Suprapubic skin (tissue), 4 donors: ENCODE measurements at regions not wholly inside any gene's neighbourhood (a gene's known extent, or its start where the extent isn't known, plus 50 kb on each side); places are given as distances from the start of the nearest gene placed in this dataset.

Source experiments
- DNase-seq, 2 donors: peaks; one replicate each; pipeline ENCODE4 v3.0.0-alpha.2; 2019; ENCODE audit warnings: low spot score in 2 of 2
- H3K27ac ChIP-seq: fragments of 200-600 bp; sonication (generic); one replicate; pipeline ENCODE4 v1.5.1; 2019
- H3K27me3 ChIP-seq: fragments of 200-600 bp; sonication (generic); one replicate; pipeline ENCODE4 v1.5.1; 2019
- H3K36me3 ChIP-seq: fragments of 200-600 bp; sonication (generic); one replicate; pipeline ENCODE4 v1.5.1; 2019
- H3K4me1 ChIP-seq: fragments of 200-600 bp; sonication (generic); one replicate; pipeline ENCODE4 v1.5.1; 2019
- H3K4me3 ChIP-seq: fragments of 200-600 bp; sonication (generic); one replicate; pipeline ENCODE4 v1.5.1; 2019; ENCODE audit warnings: mild to moderate bottlenecking
- H3K9me3 ChIP-seq: fragments of 200-600 bp; sonication (generic); one replicate; pipeline ENCODE4 v1.5.1; 2019
- EP300 ChIP-seq: sonication (generic); formaldehyde crosslinking; IDR thresholded peaks from one replicate; pipeline ENCODE4 v1.6.1; 2017; ENCODE audit warnings: antibody characterized with exemption
- POLR2A ChIP-seq, 2 donors: fragments of 450-650 bp; IDR thresholded peaks; one replicate each; pipeline ENCODE4 v1.6.1; 2017; ENCODE audit warnings: antibody characterized with exemption in 2 of 2, mild to moderate bottlenecking in 2 of 2, moderate library complexity in 2 of 2
- POLR2AphosphoS5 ChIP-seq, 3 donors: sonication (generic); formaldehyde crosslinking; IDR thresholded peaks; one replicate each; pipeline ENCODE4 v1.6.1; 2017; ENCODE audit warnings: antibody characterized with exemption in 3 of 3
- WGBS: methylation state at CpG from one replicate; pipeline ENCODE4 v1.1.5; 2018; 5-methylcytosine and 5-hydroxymethylcytosine counted together
- TF ChIP-seq, protein P1 (sequence below), 2 donors: fragments of 200-600 bp in 1 of 2; fragments of 450-650 bp in 1 of 2; sonication (generic) in 1 of 2; IDR thresholded peaks; one replicate each; pipeline ENCODE4 v1.5.1; 2016 to 2019; ENCODE audit warnings: antibody characterized with exemption in 2 of 2, mild to moderate bottlenecking in 1 of 2, moderate library complexity in 1 of 2

DNA sequence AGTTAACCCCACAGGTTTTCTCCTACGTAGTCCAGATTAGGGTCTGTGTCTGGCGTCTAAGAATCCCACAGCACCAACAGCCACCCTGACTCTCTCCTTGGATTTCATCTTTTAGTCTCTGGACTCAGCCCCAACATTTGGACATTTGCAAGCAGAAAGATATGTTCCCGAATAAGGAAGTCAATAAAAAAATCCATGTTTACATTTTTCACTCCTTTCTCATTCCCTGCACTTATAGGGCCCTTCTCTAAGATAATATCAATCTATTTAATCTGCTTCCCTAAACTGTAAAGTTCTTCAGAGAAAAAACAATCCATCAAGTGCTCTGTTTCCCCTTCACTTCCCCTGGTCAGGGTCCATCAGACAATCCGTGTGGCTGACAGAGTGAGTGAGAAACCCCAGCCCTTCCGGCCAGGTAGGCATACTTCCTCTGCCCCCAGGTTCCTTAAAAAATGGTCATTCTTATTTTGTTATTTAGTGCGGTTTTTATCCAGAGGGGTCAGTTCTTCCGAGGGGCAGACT lies 105.9 kb upstream of the CDC42BPA start:
- no peak overlapping the region for H3K27ac ChIP-seq
- H3K4me1 ChIP-seq: peaks cover 3% of the 10 kb centered on the region
- TF ChIP-seq, protein P1, sequence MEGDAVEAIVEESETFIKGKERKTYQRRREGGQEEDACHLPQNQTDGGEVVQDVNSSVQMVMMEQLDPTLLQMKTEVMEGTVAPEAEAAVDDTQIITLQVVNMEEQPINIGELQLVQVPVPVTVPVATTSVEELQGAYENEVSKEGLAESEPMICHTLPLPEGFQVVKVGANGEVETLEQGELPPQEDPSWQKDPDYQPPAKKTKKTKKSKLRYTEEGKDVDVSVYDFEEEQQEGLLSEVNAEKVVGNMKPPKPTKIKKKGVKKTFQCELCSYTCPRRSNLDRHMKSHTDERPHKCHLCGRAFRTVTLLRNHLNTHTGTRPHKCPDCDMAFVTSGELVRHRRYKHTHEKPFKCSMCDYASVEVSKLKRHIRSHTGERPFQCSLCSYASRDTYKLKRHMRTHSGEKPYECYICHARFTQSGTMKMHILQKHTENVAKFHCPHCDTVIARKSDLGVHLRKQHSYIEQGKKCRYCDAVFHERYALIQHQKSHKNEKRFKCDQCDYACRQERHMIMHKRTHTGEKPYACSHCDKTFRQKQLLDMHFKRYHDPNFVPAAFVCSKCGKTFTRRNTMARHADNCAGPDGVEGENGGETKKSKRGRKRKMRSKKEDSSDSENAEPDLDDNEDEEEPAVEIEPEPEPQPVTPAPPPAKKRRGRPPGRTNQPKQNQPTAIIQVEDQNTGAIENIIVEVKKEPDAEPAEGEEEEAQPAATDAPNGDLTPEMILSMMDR (IDR thresholded peaks at IDR 0.05): no peak
- TF ChIP-seq EP300: no peak
- TF ChIP-seq POLR2AphosphoS5 (IDR thresholded peaks at IDR 0.05): no peak
- TF ChIP-seq POLR2A (IDR thresholded peaks at IDR 0.05): no peak
- no peaks in the 10 kb centered on the region for H3K36me3 ChIP-seq
- no peak overlapping the region for H3K4me3 ChIP-seq
- WGBS: 80% methylated on average over 7 of the region's 7 CpGs
- no peaks in the 10 kb centered on the region for H3K9me3 ChIP-seq
- DNase-seq: no peak
- H3K27me3 ChIP-seq: no peaks in the 10 kb centered on the region

DNA sequence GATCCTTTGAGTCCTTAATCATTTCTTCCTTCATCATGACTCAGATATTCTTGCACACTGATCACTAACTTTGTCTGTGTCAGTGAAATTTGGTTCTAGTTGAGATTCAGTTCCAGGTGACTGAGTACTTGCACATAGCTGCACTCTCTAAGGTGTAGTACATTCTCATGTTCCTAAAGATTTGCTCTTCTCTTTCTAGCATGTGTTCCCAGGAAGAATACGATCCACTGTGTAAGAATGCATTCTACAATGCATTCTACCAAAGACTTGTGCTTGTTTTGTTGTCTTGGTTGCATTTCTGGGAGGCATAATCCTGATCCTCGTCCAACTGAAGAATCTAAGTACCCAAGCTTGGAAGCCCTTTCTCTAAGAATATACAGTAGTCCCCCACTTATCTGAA lies 104.3 kb upstream of the CDC42BPA start:
- no peaks in the 10 kb centered on the region for H3K9me3 ChIP-seq
- TF ChIP-seq, protein P1 (IDR thresholded peaks at IDR 0.05): no peak
- TF ChIP-seq EP300 (no peak), POLR2A (IDR thresholded peaks at IDR 0.05) (no peak), POLR2AphosphoS5 (IDR thresholded peaks at IDR 0.05) (no peak)
- no peaks in the 10 kb centered on the region for H3K27me3 ChIP-seq
- 87% methylated on average over 2 of the region's 2 CpGs for whole genome bisulfite sequencing
- no peak for DNase-seq
- no peak overlapping the region for H3K4me3 ChIP-seq
- H3K27ac ChIP-seq: no peak overlapping the region
- H3K36me3 ChIP-seq: no peaks in the 10 kb centered on the region
- no peaks in the 10 kb centered on the region for H3K4me1 ChIP-seq

DNA sequence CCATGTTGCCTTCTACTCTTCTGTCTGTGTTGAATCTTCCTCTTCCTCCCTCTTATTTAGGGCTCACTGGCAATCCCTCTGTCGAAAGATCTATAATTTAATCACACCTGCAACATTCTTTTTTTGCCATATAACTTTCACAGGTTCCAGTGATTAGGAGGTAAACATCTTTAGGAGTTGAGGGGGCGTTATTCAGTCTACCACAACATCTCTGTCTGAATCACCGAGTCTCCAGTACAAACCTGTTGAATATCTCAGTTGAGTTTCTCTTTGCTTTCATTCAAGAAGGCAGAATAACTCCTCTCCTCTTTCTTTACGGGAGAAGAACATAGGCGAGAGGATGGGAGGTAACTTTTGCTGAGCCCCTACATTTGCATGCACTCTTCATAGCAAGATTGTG lies 101.9 kb upstream of the CDC42BPA start:
- 89% methylated on average over 5 of the region's 5 CpGs for WGBS
- Histone ChIP-seq H3K27ac (no peak overlapping the region), H3K9me3 (no peaks in the 10 kb centered on the region), H3K36me3 (no peaks in the 10 kb centered on the region), H3K27me3 (no peaks in the 10 kb centered on the region), H3K4me3 (no peak overlapping the region), H3K4me1 (no peaks in the 10 kb centered on the region)
- DNase-seq: no peak
- TF ChIP-seq, protein P1 (IDR thresholded peaks at IDR 0.05): no peak
- TF ChIP-seq POLR2A (IDR thresholded peaks at IDR 0.05): no peak
- TF ChIP-seq EP300: no peak
- no peak for TF ChIP-seq POLR2AphosphoS5 (IDR thresholded peaks at IDR 0.05)

DNA sequence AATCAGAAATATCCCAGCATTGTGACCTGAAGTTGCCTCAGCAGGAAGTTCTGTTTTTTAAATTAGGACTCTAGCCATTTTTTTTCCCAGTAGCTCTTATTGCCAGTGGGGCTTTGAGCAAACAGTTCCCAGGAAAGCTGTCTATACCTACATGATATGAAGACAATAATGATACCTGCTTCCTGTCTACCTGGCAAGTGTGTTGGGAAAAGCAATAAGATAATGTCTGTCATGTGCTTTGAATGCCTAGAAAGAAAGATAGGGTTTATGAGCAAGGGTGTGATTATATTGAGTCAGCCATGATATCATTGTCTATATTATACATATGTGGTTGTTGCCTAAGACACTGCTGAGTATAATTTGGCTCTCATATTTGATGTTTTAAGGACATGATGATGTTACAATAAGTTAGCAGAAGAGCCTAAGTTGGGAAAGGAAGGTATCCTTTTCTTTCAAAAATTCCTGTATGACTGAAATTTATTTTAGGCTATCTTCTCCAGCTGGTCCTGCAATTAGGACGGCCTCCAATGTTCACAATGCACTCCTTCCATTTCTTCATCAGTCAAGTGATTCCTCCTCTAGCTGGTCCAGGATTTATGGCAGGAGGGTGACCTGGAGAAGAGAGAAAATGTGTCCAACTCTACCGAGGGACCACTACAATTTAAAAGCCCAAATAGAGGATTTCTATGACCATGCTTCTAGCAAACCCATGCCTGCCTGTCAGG lies 99.6 kb upstream of the CDC42BPA start:
- DNase-seq: no peak
- TF ChIP-seq POLR2A (IDR thresholded peaks at IDR 0.05) (no peak), EP300 (no peak), POLR2AphosphoS5 (IDR thresholded peaks at IDR 0.05) (no peak)
- TF ChIP-seq, protein P1 (IDR thresholded peaks at IDR 0.05): no peak
- WGBS: 84% methylated on average over 2 of the region's 2 CpGs
- Histone ChIP-seq H3K36me3 (no peaks in the 10 kb centered on the region), H3K9me3 (no peaks in the 10 kb centered on the region), H3K4me1 (no peaks in the 10 kb centered on the region), H3K4me3 (no peak overlapping the region), H3K27me3 (no peaks in the 10 kb centered on the region), H3K27ac (no peak overlapping the region)

DNA sequence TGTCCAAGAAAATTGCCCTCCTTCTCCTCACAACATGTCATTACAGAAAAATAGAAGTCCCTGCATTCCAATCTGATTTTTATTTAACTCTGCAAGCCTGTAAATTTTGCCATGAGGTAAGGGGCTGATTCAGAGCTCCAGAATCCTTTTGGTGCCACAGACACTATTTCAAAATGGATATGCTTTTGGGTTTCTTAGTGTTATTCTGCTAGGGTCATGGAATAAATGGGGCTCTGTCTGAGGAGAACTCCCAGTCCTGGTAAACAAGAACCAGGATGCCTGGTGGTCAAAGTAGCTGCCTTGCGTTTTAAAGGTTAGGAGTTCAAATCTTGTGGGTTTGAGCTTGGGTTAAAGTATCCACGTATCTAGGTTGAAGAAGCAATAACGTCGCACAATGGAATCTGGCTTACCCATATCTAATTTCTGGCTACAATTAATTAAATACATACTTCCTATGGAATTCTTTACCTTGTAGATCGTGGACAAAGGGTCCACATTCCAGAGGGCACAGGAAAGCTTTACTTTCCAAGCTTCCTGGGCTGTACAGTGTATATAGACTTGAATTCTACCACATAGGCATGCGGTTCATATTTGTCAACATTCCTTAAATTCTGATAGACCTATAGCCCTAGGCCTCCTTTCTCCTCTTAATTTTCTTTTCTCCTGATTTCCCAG lies 98.0 kb upstream of the CDC42BPA start:
- H3K36me3 ChIP-seq: no peaks in the 10 kb centered on the region
- WGBS: 92% methylated on average over 6 of the region's 6 CpGs
- no peak overlapping the region for H3K4me3 ChIP-seq
- no peak for TF ChIP-seq POLR2AphosphoS5 (IDR thresholded peaks at IDR 0.05)
- TF ChIP-seq, protein P1 (IDR thresholded peaks at IDR 0.05): no peak
- TF ChIP-seq POLR2A (IDR thresholded peaks at IDR 0.05): no peak
- no peak for TF ChIP-seq EP300
- H3K9me3 ChIP-seq: no peaks in the 10 kb centered on the region
- H3K27ac ChIP-seq: no peak overlapping the region
- H3K27me3 ChIP-seq: no peaks in the 10 kb centered on the region
- H3K4me1 ChIP-seq: no peaks in the 10 kb centered on the region
- DNase-seq: no peak
